SK-N-SH (cell line): ENCODE measurements at regions not wholly inside any gene's neighbourhood (a gene's known extent, or its start where the extent isn't known, plus 50 kb on each side); places are given as distances from the start of the nearest gene placed in this dataset.

Experiments
- CTCF ChIA-PET: fragments of 300-600, 350-600 bp; formaldehyde crosslinking; extraction: SDS; loops from one replicate; lab custom pipeline; 2021; lab: Yijun Ruan, JAX
- POLR2A ChIA-PET: fragments of 350-600 bp; sonication (Branson Sonifier 250); formaldehyde crosslinking; extraction: SDS; loops from one replicate; lab custom pipeline; 2020; ENCODE audit warnings: antibody characterized with exemption, inconsistent platforms; lab: Yijun Ruan, JAX
- DNase-seq: peaks from one replicate; pipeline ENCODE4 v3.0.0; 2012
- H2AFZ ChIP-seq: fragments of 200-600 bp; sonication (generic); 2 replicates; pipeline ENCODE4 v1.8.1; 2016; ENCODE audit warnings: antibody characterized with exemption, mild to moderate bottlenecking, low read depth
- H3F3A ChIP-seq: fragments of 200-600 bp; sonication (generic); replicated peaks from 2 replicates; pipeline ENCODE3; 2016; ENCODE audit warnings: antibody characterized with exemption, mild to moderate bottlenecking; ENCODE audit not compliant: insufficient read depth
- H3K27ac ChIP-seq, 2 experiments: fragments of 200-500 bp in 1 of 2; fragments of 200-600 bp in 1 of 2; sonication (Bioruptor generic) in 1 of 2; sonication (generic), shearing (Covaris generic) in 1 of 2; 2 replicates each; pipeline versions ENCODE4 v1.5.1 to v1.6.1; 2014 to 2016; ENCODE audit warnings: low read depth in 2 of 2, inconsistent platforms in 1 of 2, low read length in 1 of 2, mild to moderate bottlenecking in 1 of 2, mixed read lengths in 1 of 2
- H3K27me3 ChIP-seq: fragments of 200-600 bp; sonication (generic), shearing (Covaris generic); 2 replicates; pipeline ENCODE4 v1.6.1; 2016; ENCODE audit warnings: mixed run types; ENCODE audit not compliant: insufficient read depth
- H3K36me3 ChIP-seq, 2 experiments: fragments of 200-500 bp in 1 of 2; fragments of 200-600 bp in 1 of 2; sonication (Bioruptor generic) in 1 of 2; sonication (generic) in 1 of 2; replicated peaks in 1 of 2; 2 replicates each; pipeline versions ENCODE3 to v1.5.1; 2014 to 2016; ENCODE audit warnings: low read length in 1 of 2, mild to moderate bottlenecking in 1 of 2; ENCODE audit not compliant: insufficient read depth in 2 of 2, control insufficient read depth in 1 of 2
- H3K4me1 ChIP-seq, 2 experiments: fragments of 200-500 bp in 1 of 2; fragments of 200-600 bp in 1 of 2; sonication (Bioruptor generic) in 1 of 2; sonication (generic), shearing (Covaris generic) in 1 of 2; 2 replicates each; pipeline versions ENCODE4 v1.5.1 to v1.6.1; 2014 to 2016; ENCODE audit warnings: low read depth in 1 of 2, low read length in 1 of 2, mixed run types in 1 of 2; ENCODE audit not compliant: insufficient read depth in 2 of 2, control insufficient read depth in 1 of 2
- H3K4me2 ChIP-seq: fragments of 200-600 bp; sonication (generic), shearing (Covaris generic); 2 replicates; pipeline ENCODE4 v1.6.1; 2017; ENCODE audit warnings: mixed run types
- H3K4me3 ChIP-seq, 2 experiments: fragments of 200-500 bp in 1 of 2; fragments of 200-600 bp in 1 of 2; sonication (Bioruptor generic) in 1 of 2; sonication (generic), shearing (Covaris generic) in 1 of 2; 2 replicates each; pipeline versions ENCODE4 v1.5.1 to v1.8.1; 2014 to 2016; ENCODE audit warnings: low read depth in 2 of 2, inconsistent platforms in 1 of 2, low read length in 1 of 2, mild to moderate bottlenecking in 1 of 2, mixed read lengths in 1 of 2, moderate library complexity in 1 of 2
- H3K79me2 ChIP-seq: fragments of 200-600 bp; sonication (generic); 2 replicates; pipeline ENCODE4 v1.8.1; 2017; ENCODE audit warnings: mild to moderate bottlenecking; ENCODE audit not compliant: insufficient read depth
- H3K9ac ChIP-seq: fragments of 200-600 bp; sonication (generic); 2 replicates; pipeline ENCODE4 v1.6.1; 2017; ENCODE audit warnings: mixed run types
- H3K9me2 ChIP-seq: fragments of 200-600 bp; sonication (generic); 2 replicates; pipeline ENCODE4 v1.6.1; 2017; ENCODE audit warnings: mixed run types
- H3K9me3 ChIP-seq: fragments of 200-600 bp; sonication (generic); 2 replicates; pipeline ENCODE4 v1.6.1; 2017; ENCODE audit warnings: mixed run types, mild to moderate bottlenecking, moderate library complexity
- H4K20me1 ChIP-seq: fragments of 200-600 bp; sonication (generic); 2 replicates; pipeline ENCODE4 v1.6.1; 2017; ENCODE audit warnings: mild to moderate bottlenecking, mixed run types; ENCODE audit not compliant: insufficient read depth
- ELF1 ChIP-seq: IDR thresholded peaks from 2 replicates; pipeline ENCODE4 v1.4.0; 2012
- FOXM1 ChIP-seq: IDR thresholded peaks from 2 replicates; pipeline ENCODE4 v1.4.0; 2012; ENCODE audit warnings: low read depth, mild to moderate bottlenecking
- JUND ChIP-seq: IDR thresholded peaks from 2 replicates; pipeline ENCODE4 v1.4.0; 2012
- NFIC ChIP-seq: IDR thresholded peaks from 2 replicates; pipeline ENCODE4 v1.4.0; 2012; ENCODE audit warnings: borderline replicate concordance
- RFX5 ChIP-seq: IDR thresholded peaks from 2 replicates; pipeline ENCODE4 v1.6.1; 2012; ENCODE audit warnings: mild to moderate bottlenecking, improper control_type of control experiment, low read length
- YY1 ChIP-seq: IDR thresholded peaks from 2 replicates; pipeline ENCODE4 v1.4.0; 2012; ENCODE audit warnings: low read depth, mild to moderate bottlenecking
- WGBS: methylation state at CpG from one replicate; pipeline ENCODE4 v1.1.6; 2017; ENCODE audit warnings: low lambda C conversion rate; 5-methylcytosine and 5-hydroxymethylcytosine counted together
- TF ChIP-seq, protein P1 (sequence below): IDR thresholded peaks from 2 replicates; pipeline ENCODE4 v1.4.0; 2012; ENCODE audit warnings: low read depth, borderline replicate concordance
- TF ChIP-seq, protein P2 (sequence below): fragments of 150-350 bp; IDR thresholded peaks from 2 replicates; pipeline ENCODE4 v1.6.1; 2017; ENCODE audit warnings: antibody characterized with exemption, low read length, low read depth, borderline replicate concordance

- no peak overlapping the region for H3K27ac ChIP-seq
Measured at GRCh38 chr2:8090748-8091700, 590.8 kb upstream of the ID2 start.

GRCh38 chr2:8094526-8094925 is 587.3 kb upstream of the ID2 start:
- H3F3A ChIP-seq, result no peaks in the 10 kb centered on the region

More at GRCh38 chr2:8090748-8091700, 590.8 kb upstream of the ID2 start:
- H3K27me3 ChIP-seq, result no peaks in the 10 kb centered on the region
- no peaks in the 10 kb centered on the region for H3K36me3 ChIP-seq
- H3F3A ChIP-seq, result peaks cover 6% of the 10 kb centered on the region
- H2AFZ ChIP-seq, result no peak overlapping the region
- H4K20me1 ChIP-seq, result no peaks in the 10 kb centered on the region
- POLR2A ChIA-PET, result no interaction called here
- no peak overlapping the region for H3K9ac ChIP-seq
- no peak overlapping the region for H3K4me3 ChIP-seq
- 75% methylated on average over 5 of the region's 5 CpGs for WGBS
- H3K79me2 ChIP-seq, result no peaks in the 10 kb centered on the region
- no peak for DNase-seq
- H3K9me2 ChIP-seq, result no peaks in the 10 kb centered on the region
- TF ChIP-seq JUND, result 0 out of 2 replicates have a peak, but pooled peaks have one; percentile 7
- TF ChIP-seq, protein P1, sequence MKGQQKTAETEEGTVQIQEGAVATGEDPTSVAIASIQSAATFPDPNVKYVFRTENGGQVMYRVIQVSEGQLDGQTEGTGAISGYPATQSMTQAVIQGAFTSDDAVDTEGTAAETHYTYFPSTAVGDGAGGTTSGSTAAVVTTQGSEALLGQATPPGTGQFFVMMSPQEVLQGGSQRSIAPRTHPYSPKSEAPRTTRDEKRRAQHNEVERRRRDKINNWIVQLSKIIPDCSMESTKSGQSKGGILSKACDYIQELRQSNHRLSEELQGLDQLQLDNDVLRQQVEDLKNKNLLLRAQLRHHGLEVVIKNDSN, result peak; percentile 67; the same call in 1 of the 2 replicates
- no peak for TF ChIP-seq NFIC
- peak; percentile 19; the same call in 1 of the 2 replicates for TF ChIP-seq ELF1
- no peak overlapping the region for H3K4me2 ChIP-seq
- H3K9me3 ChIP-seq, result no peaks in the 10 kb centered on the region
- H3K4me1 ChIP-seq, result peaks cover 0 to 7% of the 10 kb centered on the region in 2 experiments; a peak in 1 of 4 replicates
- CTCF ChIA-PET, result no interaction called here

More at GRCh38 chr2:8094526-8094925, 587.3 kb upstream of the ID2 start:
- Histone ChIP-seq H2AFZ (no peak overlapping the region), H3K4me2 (no peak overlapping the region), H3K9ac (no peak overlapping the region), H4K20me1 (no peaks in the 10 kb centered on the region), H3K4me3 (no peak overlapping the region), H3K36me3 (no peaks in the 10 kb centered on the region), H3K79me2 (no peaks in the 10 kb centered on the region), H3K4me1 (no peaks in the 10 kb centered on the region), H3K9me3 (no peaks in the 10 kb centered on the region), H3K27ac (no peak overlapping the region), H3K9me2 (no peaks in the 10 kb centered on the region), H3K27me3 (no peaks in the 10 kb centered on the region)
- TF ChIP-seq, protein P1, result no peak
- TF ChIP-seq, protein P2, sequence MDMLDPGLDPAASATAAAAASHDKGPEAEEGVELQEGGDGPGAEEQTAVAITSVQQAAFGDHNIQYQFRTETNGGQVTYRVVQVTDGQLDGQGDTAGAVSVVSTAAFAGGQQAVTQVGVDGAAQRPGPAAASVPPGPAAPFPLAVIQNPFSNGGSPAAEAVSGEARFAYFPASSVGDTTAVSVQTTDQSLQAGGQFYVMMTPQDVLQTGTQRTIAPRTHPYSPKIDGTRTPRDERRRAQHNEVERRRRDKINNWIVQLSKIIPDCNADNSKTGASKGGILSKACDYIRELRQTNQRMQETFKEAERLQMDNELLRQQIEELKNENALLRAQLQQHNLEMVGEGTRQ, result no peak
- TF ChIP-seq RFX5 (no peak), FOXM1 (no peak), YY1 (no peak)
- POLR2A ChIA-PET, result no interaction called here
- CTCF ChIA-PET, result interaction anchor here (1.0 kb wide), 1 partner anchor 18 kb away, joined by 3 read pairs; no protein-coding TSS in a partner anchor
- DNase-seq, result no peak
- WGBS, result 91% methylated on average over 18 of the region's 18 CpGs
